Endodermal cell (in vitro differentiated cells): ENCODE measurements at regions not wholly inside any gene's neighbourhood (a gene's known extent, or its start where the extent isn't known, plus 50 kb on each side); places are given as distances from the start of the nearest gene placed in this dataset.

Source experiments
- DNase-seq: peaks from one replicate; pipeline ENCODE4 v3.0.0-alpha.2; 2017
- H3K27ac ChIP-seq: 2 replicates; pipeline ENCODE4 v1.5.1; 2013; ENCODE audit warnings: mild to moderate bottlenecking, low read depth, low read length, moderate library complexity
- H3K27me3 ChIP-seq: 2 replicates; pipeline ENCODE4 v1.6.1; 2013; ENCODE audit warnings: mild to moderate bottlenecking, low read length, moderate library complexity; ENCODE audit not compliant: insufficient read depth, control insufficient read depth, poor library complexity, severe bottlenecking
- H3K36me3 ChIP-seq: 2 replicates; pipeline ENCODE4 v1.7.0; 2013; ENCODE audit warnings: mild to moderate bottlenecking, low read length, moderate library complexity; ENCODE audit not compliant: control insufficient read depth, insufficient read depth
- H3K4me1 ChIP-seq: one replicate; pipeline ENCODE4 v1.7.0; 2013; ENCODE audit warnings: low read length; ENCODE audit not compliant: control insufficient read depth, insufficient read depth
- H3K4me3 ChIP-seq: 2 replicates; pipeline ENCODE4 v1.5.1; 2013; ENCODE audit warnings: mild to moderate bottlenecking, low read length, moderate library complexity
- H3K9ac ChIP-seq: 2 replicates; pipeline ENCODE4 v1.6.1; 2013; ENCODE audit warnings: mild to moderate bottlenecking, low read length, moderate library complexity; ENCODE audit not compliant: poor library complexity, severe bottlenecking; ENCODE audit errors: extremely low read depth
- H3K9me3 ChIP-seq: 2 replicates; pipeline ENCODE4 v1.6.1; 2013; ENCODE audit warnings: mild to moderate bottlenecking, low read length, moderate library complexity; ENCODE audit not compliant: control insufficient read depth
- H3K27ac Mint-ChIP-seq: 2 replicates; pipeline ENCODE4 v1.8.0; 2020; ENCODE audit warnings: mixed read lengths
- H3K27me3 Mint-ChIP-seq: 2 replicates; pipeline ENCODE4 v1.8.0; 2021; ENCODE audit warnings: mild to moderate bottlenecking, mixed read lengths; ENCODE audit not compliant: insufficient read depth
- H3K36me3 Mint-ChIP-seq: 2 replicates; pipeline ENCODE4 v1.8.0; 2020; ENCODE audit warnings: low read depth, mixed read lengths
- H3K4me1 Mint-ChIP-seq: 2 replicates; pipeline ENCODE4 v1.8.0; 2020; ENCODE audit warnings: mixed read lengths
- H3K4me3 Mint-ChIP-seq: 2 replicates; pipeline ENCODE4 v1.8.0; 2020; ENCODE audit warnings: mild to moderate bottlenecking, moderate library complexity, mixed read lengths
- H3K9me3 Mint-ChIP-seq: 2 replicates; pipeline ENCODE4 v1.8.0; 2020; ENCODE audit warnings: mild to moderate bottlenecking, mixed read lengths
- CTCF ChIP-seq: fragments of 200-600 bp; sonication (generic); conservative IDR thresholded peaks from 2 replicates; pipeline ENCODE4 v1.5.0; 2021; ENCODE audit warnings: antibody characterized with exemption, mild to moderate bottlenecking
- WGBS, 2 experiments: methylation state at CpG; one replicate each; pipeline versions ENCODE4 v1.1.5 to v1.1.7; 2013; ENCODE audit warnings: missing lambda C conversion rate in 2 of 2, mixed read lengths in 1 of 2; ENCODE audit not compliant: insufficient coverage in 1 of 2, insufficient read length in 1 of 2; 5-methylcytosine and 5-hydroxymethylcytosine counted together

- Mint-ChIP-seq H3K4me1 (no peaks in the 10 kb centered on the region), H3K9me3 (no peaks in the 10 kb centered on the region), H3K36me3 (no peaks in the 10 kb centered on the region), H3K27ac (no peak overlapping the region), H3K27me3 (peaks cover 5% of the 10 kb centered on the region), H3K4me3 (no peak overlapping the region)
- DNase-seq = no peak
- 89 to 92% methylated on average over 7 to 14 of the region's 14 CpGs for WGBS, 2 experiments
- Histone ChIP-seq H3K9me3 (no peaks in the 10 kb centered on the region), H3K4me1 (no peaks in the 10 kb centered on the region), H3K27me3 (peaks cover 3% of the 10 kb centered on the region), H3K27ac (no peak overlapping the region), H3K9ac (no peak overlapping the region), H3K36me3 (no peaks in the 10 kb centered on the region), H3K4me3 (no peak overlapping the region)
- no peak for TF ChIP-seq CTCF
Observed at GRCh38 chr2:64784168-64785061, 130.7 kb upstream of the SERTAD2 start.

GRCh38 chr2:64785245-64785644 is 131.5 kb upstream of the SERTAD2 start:
- no peaks in the 10 kb centered on the region for H3K4me1 Mint-ChIP-seq
- no peak for TF ChIP-seq CTCF
- H3K9ac ChIP-seq = no peak overlapping the region
- no peaks in the 10 kb centered on the region for H3K36me3 ChIP-seq
- H3K27me3 Mint-ChIP-seq = peaks cover 3% of the 10 kb centered on the region
- no peak overlapping the region for H3K27ac ChIP-seq
- no peaks in the 10 kb centered on the region for H3K27me3 ChIP-seq
- H3K27ac Mint-ChIP-seq = no peak overlapping the region
- H3K4me3 ChIP-seq = no peak overlapping the region
- WGBS, 2 experiments = 92 to 100% methylated on average over 1 to 3 of the region's 3 CpGs
- DNase-seq = no peak
- no peaks in the 10 kb centered on the region for H3K9me3 Mint-ChIP-seq
- no peaks in the 10 kb centered on the region for H3K4me1 ChIP-seq
- no peak overlapping the region for H3K4me3 Mint-ChIP-seq
- H3K9me3 ChIP-seq = no peaks in the 10 kb centered on the region
- no peaks in the 10 kb centered on the region for H3K36me3 Mint-ChIP-seq

- H3K27me3 Mint-ChIP-seq = peaks cover 3% of the 10 kb centered on the region
- no peaks in the 10 kb centered on the region for H3K4me1 ChIP-seq
- no peak overlapping the region for H3K27ac ChIP-seq
- no peak overlapping the region for H3K4me3 ChIP-seq
- H3K4me3 Mint-ChIP-seq = no peak overlapping the region
- no peak for DNase-seq
- H3K27ac Mint-ChIP-seq = no peak overlapping the region
- H3K9ac ChIP-seq = no peak overlapping the region
- H3K27me3 ChIP-seq = no peaks in the 10 kb centered on the region
- no peak for TF ChIP-seq CTCF
- no peaks in the 10 kb centered on the region for H3K9me3 Mint-ChIP-seq
- no peaks in the 10 kb centered on the region for H3K9me3 ChIP-seq
- H3K36me3 Mint-ChIP-seq = no peaks in the 10 kb centered on the region
- no peaks in the 10 kb centered on the region for H3K4me1 Mint-ChIP-seq
- H3K36me3 ChIP-seq = no peaks in the 10 kb centered on the region
Observed at GRCh38 chr2:64786343-64787018, 132.8 kb upstream of the SERTAD2 start.
